Mesendoderm (in vitro differentiated cells): ENCODE measurements at regions not wholly inside any gene's neighbourhood (a gene's known extent, or its start where the extent isn't known, plus 50 kb on each side); places are given as distances from the start of the nearest gene placed in this dataset.

Experiments used
- DNase-seq: peaks from one replicate; pipeline ENCODE4 v3.0.0; 2013
- H2AK5ac ChIP-seq: 2 replicates; pipeline ENCODE4 v1.6.1; 2013; ENCODE audit warnings: low read length, inconsistent platforms
- H2BK120ac ChIP-seq: 2 replicates; pipeline ENCODE4 v1.6.1; 2013; ENCODE audit warnings: low read depth, mild to moderate bottlenecking, low read length, moderate library complexity, mixed read lengths
- H2BK15ac ChIP-seq: replicated peaks from 2 replicates; pipeline ENCODE4 v1.6.1; 2013; ENCODE audit warnings: low read depth, mild to moderate bottlenecking, moderate library complexity
- H2BK5ac ChIP-seq: 2 replicates; pipeline ENCODE4 v1.6.1; 2013; ENCODE audit warnings: low read length, inconsistent platforms
- H3K18ac ChIP-seq: 2 replicates; pipeline ENCODE4 v1.6.1; 2013; ENCODE audit warnings: mild to moderate bottlenecking, low read length, mixed read lengths
- H3K23ac ChIP-seq: one replicate; pipeline ENCODE4 v1.6.1; 2013; ENCODE audit warnings: low read length
- H3K27ac ChIP-seq: 2 replicates; pipeline ENCODE4 v1.5.1; 2013; ENCODE audit warnings: low read depth, mild to moderate bottlenecking, inconsistent platforms, low read length, moderate library complexity
- H3K27me3 ChIP-seq: 2 replicates; pipeline ENCODE4 v1.6.1; 2013; ENCODE audit warnings: low read length, control low read depth, mild to moderate bottlenecking, inconsistent platforms; ENCODE audit not compliant: insufficient read depth, poor library complexity
- H3K36me3 ChIP-seq: 2 replicates; pipeline ENCODE4 v1.6.1; 2013; ENCODE audit warnings: low read length, inconsistent platforms; ENCODE audit not compliant: control insufficient read depth, insufficient read depth
- H3K4ac ChIP-seq: one replicate; pipeline ENCODE4 v1.6.1; 2013; ENCODE audit warnings: low read depth, mild to moderate bottlenecking, low read length, moderate library complexity
- H3K4me1 ChIP-seq: 2 replicates; pipeline ENCODE4 v1.6.1; 2013; ENCODE audit warnings: low read depth, low read length, inconsistent platforms; ENCODE audit not compliant: control insufficient read depth
- H3K4me2 ChIP-seq: 2 replicates; pipeline ENCODE4 v1.6.1; 2013; ENCODE audit warnings: low read length
- H3K4me3 ChIP-seq: 2 replicates; pipeline ENCODE4 v1.5.1; 2013; ENCODE audit warnings: mild to moderate bottlenecking, low read length
- H3K56ac ChIP-seq: one replicate; pipeline ENCODE4 v1.6.1; 2013; ENCODE audit warnings: low read length
- H3K79me1 ChIP-seq: 2 replicates; pipeline ENCODE4 v1.6.1; 2013; ENCODE audit warnings: low read length, inconsistent platforms
- H3K79me2 ChIP-seq: 2 replicates; pipeline ENCODE4 v1.6.1; 2013; ENCODE audit warnings: mild to moderate bottlenecking, low read length; ENCODE audit not compliant: control insufficient read depth, insufficient read depth
- H3K9ac ChIP-seq: 2 replicates; pipeline ENCODE4 v1.6.1; 2013; ENCODE audit warnings: low read length, inconsistent platforms
- H4K5ac ChIP-seq: one replicate; pipeline ENCODE4 v1.6.1; 2013; ENCODE audit warnings: low read length
- H4K8ac ChIP-seq: one replicate; pipeline ENCODE4 v1.6.1; 2013; ENCODE audit warnings: low read depth, mild to moderate bottlenecking, control low read depth, low read length, moderate library complexity
- WGBS: extraction: QIAGEN DNeasy Blood & Tissue Kit; methylation state at CpG from one replicate; pipeline ENCODE4 v1.1.7; 2013; ENCODE audit warnings: low lambda C conversion rate, missing lambda C conversion rate; ENCODE audit not compliant: insufficient coverage; ENCODE audit errors: extremely low coverage; 5-methylcytosine and 5-hydroxymethylcytosine counted together

- Histone ChIP-seq H3K27me3 (no peaks in the 10 kb centered on the region), H2AK5ac (no peak overlapping the region), H3K4me2 (no peak overlapping the region), H4K5ac (no peak overlapping the region), H3K79me2 (no peaks in the 10 kb centered on the region), H3K56ac (no peak overlapping the region), H4K8ac (no peak overlapping the region), H3K4me1 (no peaks in the 10 kb centered on the region), H2BK120ac (no peak overlapping the region), H3K4ac (no peak overlapping the region), H3K18ac (no peak overlapping the region), H2BK5ac (no peak overlapping the region), H3K79me1 (no peaks in the 10 kb centered on the region), H3K36me3 (no peaks in the 10 kb centered on the region), H3K9ac (no peak overlapping the region), H3K27ac (no peak overlapping the region), H3K4me3 (no peak overlapping the region), H2BK15ac (no peak overlapping the region), H3K23ac (no peak overlapping the region)
- no CpG with 5 or more reads among the region's 2 CpGs for WGBS
- no peak for DNase-seq
Observed at GRCh38 chr13:72100339-72100738, 233.3 kb upstream of the DACH1 start.

GRCh38 chr13:72097568-72097967 is 230.6 kb upstream of the DACH1 start:
- Histone ChIP-seq H3K9ac (no peak overlapping the region), H2AK5ac (no peak overlapping the region), H4K5ac (no peak overlapping the region), H2BK120ac (no peak overlapping the region), H3K4me2 (no peak overlapping the region), H2BK5ac (no peak overlapping the region), H3K56ac (no peak overlapping the region), H3K18ac (no peak overlapping the region), H3K23ac (no peak overlapping the region), H4K8ac (no peak overlapping the region), H3K4me1 (no peaks in the 10 kb centered on the region), H3K36me3 (no peaks in the 10 kb centered on the region), H3K4me3 (no peak overlapping the region), H3K27me3 (no peaks in the 10 kb centered on the region), H2BK15ac (no peak overlapping the region), H3K79me2 (no peaks in the 10 kb centered on the region), H3K27ac (no peak overlapping the region), H3K79me1 (no peaks in the 10 kb centered on the region), H3K4ac (no peak overlapping the region)
- no peak for DNase-seq

DNA sequence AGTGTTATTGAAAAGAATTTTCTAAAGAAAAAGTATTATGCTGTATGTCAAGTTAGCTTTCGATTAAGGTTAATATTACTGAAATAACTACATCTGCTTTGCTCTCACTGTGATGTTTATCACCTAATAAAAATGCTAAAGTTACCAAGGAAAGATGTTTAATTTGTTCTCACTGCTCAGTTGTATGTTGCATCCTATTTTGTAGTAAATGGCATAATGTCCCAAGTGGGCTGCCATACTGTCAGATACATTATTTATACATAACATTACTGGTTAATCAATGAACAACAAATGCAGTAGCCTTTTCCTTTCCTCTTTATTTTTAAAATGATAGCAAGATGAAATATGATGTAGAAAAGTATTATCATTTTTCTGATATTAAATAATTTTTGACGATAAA is 226.3 kb upstream of the DACH1 start:
- Histone ChIP-seq H3K18ac (no peak overlapping the region), H4K5ac (no peak overlapping the region), H2AK5ac (no peak overlapping the region), H3K4me2 (no peak overlapping the region), H3K56ac (no peak overlapping the region), H4K8ac (no peak overlapping the region), H2BK120ac (no peak overlapping the region), H3K36me3 (no peaks in the 10 kb centered on the region), H3K27me3 (no peaks in the 10 kb centered on the region), H3K4me1 (no peaks in the 10 kb centered on the region), H2BK5ac (no peak overlapping the region), H3K4ac (no peak overlapping the region), H3K79me1 (no peaks in the 10 kb centered on the region), H3K4me3 (no peak overlapping the region), H3K23ac (no peak overlapping the region), H3K79me2 (no peaks in the 10 kb centered on the region), H3K27ac (no peak overlapping the region), H2BK15ac (no peak overlapping the region), H3K9ac (no peak overlapping the region)
- 100% methylated on average over 1 of the region's 2 CpGs for WGBS
- DNase-seq = no peak

- Histone ChIP-seq H2BK120ac (no peak overlapping the region), H4K5ac (no peak overlapping the region)
Observed at GRCh38 chr13:72074663-72075062, 207.7 kb upstream of the DACH1 start.

GRCh38 chr13:72072261-72072660 is 205.3 kb upstream of the DACH1 start:
- H3K4me1 ChIP-seq = no peaks in the 10 kb centered on the region
- H2BK5ac ChIP-seq = no peak overlapping the region
- H3K4me2 ChIP-seq = no peak overlapping the region
- no peak overlapping the region for H2BK15ac ChIP-seq
- H2AK5ac ChIP-seq = no peak overlapping the region
- no peaks in the 10 kb centered on the region for H3K79me1 ChIP-seq
- no peaks in the 10 kb centered on the region for H3K36me3 ChIP-seq
- H3K79me2 ChIP-seq = no peaks in the 10 kb centered on the region
- H3K4me3 ChIP-seq = no peak overlapping the region
- no peaks in the 10 kb centered on the region for H3K27me3 ChIP-seq
- no peak overlapping the region for H2BK120ac ChIP-seq
- DNase-seq = no peak
- H4K5ac ChIP-seq = no peak overlapping the region
- WGBS = no CpG with 5 or more reads among the region's 2 CpGs
- no peak overlapping the region for H3K9ac ChIP-seq
- H3K4ac ChIP-seq = no peak overlapping the region
- H3K18ac ChIP-seq = no peak overlapping the region
- no peak overlapping the region for H4K8ac ChIP-seq
- H3K23ac ChIP-seq = no peak overlapping the region
- no peak overlapping the region for H3K27ac ChIP-seq
- H3K56ac ChIP-seq = no peak overlapping the region

More at GRCh38 chr13:72074663-72075062, 207.7 kb upstream of the DACH1 start:
- Histone ChIP-seq H3K4me3 (no peak overlapping the region), H3K56ac (no peak overlapping the region), H3K27me3 (no peaks in the 10 kb centered on the region), H4K8ac (no peak overlapping the region), H2BK5ac (no peak overlapping the region), H3K4me2 (no peak overlapping the region), H3K9ac (no peak overlapping the region), H3K27ac (no peak overlapping the region), H3K23ac (no peak overlapping the region), H2AK5ac (no peak overlapping the region), H3K79me1 (no peaks in the 10 kb centered on the region), H3K18ac (no peak overlapping the region), H2BK15ac (no peak overlapping the region), H3K4ac (no peak overlapping the region), H3K79me2 (no peaks in the 10 kb centered on the region), H3K36me3 (no peaks in the 10 kb centered on the region), H3K4me1 (no peaks in the 10 kb centered on the region)
- DNase-seq = no peak
- WGBS = no CpG with 5 or more reads among the region's 3 CpGs

DNA sequence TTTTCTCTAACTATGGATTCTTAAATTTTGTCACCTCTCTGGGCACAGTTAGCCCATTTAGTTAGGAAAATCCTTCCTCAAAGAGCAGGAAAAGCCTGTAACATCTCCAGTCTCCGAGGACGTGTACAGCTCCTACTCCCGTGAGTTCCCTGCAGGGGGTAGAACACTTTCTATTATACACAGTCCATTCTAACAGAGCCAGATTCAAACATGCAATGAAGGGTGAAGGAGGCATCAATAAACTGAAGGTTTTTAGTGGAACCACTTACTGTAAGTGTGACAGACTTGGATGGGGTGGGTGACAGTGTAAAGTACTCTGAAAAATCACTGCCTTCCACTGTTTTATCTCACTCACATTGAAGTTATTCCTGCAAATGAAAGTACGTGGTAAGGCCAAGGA is 204.7 kb upstream of the DACH1 start:
- Histone ChIP-seq H3K23ac (no peak overlapping the region), H3K4me3 (no peak overlapping the region), H3K9ac (no peak overlapping the region), H3K36me3 (no peaks in the 10 kb centered on the region), H4K8ac (no peak overlapping the region), H3K4ac (no peak overlapping the region), H3K27ac (no peak overlapping the region), H3K4me2 (no peak overlapping the region), H2BK120ac (no peak overlapping the region), H2BK5ac (no peak overlapping the region), H2BK15ac (no peak overlapping the region), H3K56ac (no peak overlapping the region), H2AK5ac (no peak overlapping the region), H3K79me2 (no peaks in the 10 kb centered on the region), H3K18ac (no peak overlapping the region), H3K4me1 (no peaks in the 10 kb centered on the region), H4K5ac (no peak overlapping the region), H3K27me3 (no peaks in the 10 kb centered on the region), H3K79me1 (no peaks in the 10 kb centered on the region)
- DNase-seq = no peak
- no CpG with 5 or more reads among the region's 4 CpGs for WGBS
